ENCODE measurements at regions not wholly inside any gene's neighbourhood (a gene's known extent, or its start where the extent isn't known, plus 50 kb on each side); places are given as distances from the start of the nearest gene placed in this dataset.

- no peak for TF ChIP-seq POLR2A (IDR thresholded peaks at IDR 0.05)
- TF ChIP-seq, protein P1, sequence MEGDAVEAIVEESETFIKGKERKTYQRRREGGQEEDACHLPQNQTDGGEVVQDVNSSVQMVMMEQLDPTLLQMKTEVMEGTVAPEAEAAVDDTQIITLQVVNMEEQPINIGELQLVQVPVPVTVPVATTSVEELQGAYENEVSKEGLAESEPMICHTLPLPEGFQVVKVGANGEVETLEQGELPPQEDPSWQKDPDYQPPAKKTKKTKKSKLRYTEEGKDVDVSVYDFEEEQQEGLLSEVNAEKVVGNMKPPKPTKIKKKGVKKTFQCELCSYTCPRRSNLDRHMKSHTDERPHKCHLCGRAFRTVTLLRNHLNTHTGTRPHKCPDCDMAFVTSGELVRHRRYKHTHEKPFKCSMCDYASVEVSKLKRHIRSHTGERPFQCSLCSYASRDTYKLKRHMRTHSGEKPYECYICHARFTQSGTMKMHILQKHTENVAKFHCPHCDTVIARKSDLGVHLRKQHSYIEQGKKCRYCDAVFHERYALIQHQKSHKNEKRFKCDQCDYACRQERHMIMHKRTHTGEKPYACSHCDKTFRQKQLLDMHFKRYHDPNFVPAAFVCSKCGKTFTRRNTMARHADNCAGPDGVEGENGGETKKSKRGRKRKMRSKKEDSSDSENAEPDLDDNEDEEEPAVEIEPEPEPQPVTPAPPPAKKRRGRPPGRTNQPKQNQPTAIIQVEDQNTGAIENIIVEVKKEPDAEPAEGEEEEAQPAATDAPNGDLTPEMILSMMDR (IDR thresholded peaks at IDR 0.05): no peak
Measured at GRCh38 chr4:17230727-17231126, 281.2 kb downstream of the QDPR start.
